OCI-LY7 (cell line): ENCODE measurements at regions not wholly inside any gene's neighbourhood (a gene's known extent, or its start where the extent isn't known, plus 50 kb on each side); places are given as distances from the start of the nearest gene placed in this dataset.

ENCODE experiments used
- EZH2phosphoT487 ChIP-seq: fragments of 200-600 bp; sonication (generic); IDR thresholded peaks from 2 replicates; pipeline ENCODE4 v1.6.1; 2018; ENCODE audit warnings: low read depth, borderline replicate concordance, mild to moderate bottlenecking, mixed run types, antibody characterized with exemption, low read length, moderate library complexity, mixed read lengths
- TF ChIP-seq, protein P1 (sequence below): fragments of 200-600 bp; sonication (generic); conservative IDR thresholded peaks from 2 replicates; pipeline ENCODE4 v1.5.1; 2014; ENCODE audit warnings: mild to moderate bottlenecking, antibody characterized with exemption, low read length, moderate library complexity, mixed read lengths

GRCh38 chr3:72036899-72037298, 252.0 kb upstream of the PROK2 start:
- TF ChIP-seq, protein P1, sequence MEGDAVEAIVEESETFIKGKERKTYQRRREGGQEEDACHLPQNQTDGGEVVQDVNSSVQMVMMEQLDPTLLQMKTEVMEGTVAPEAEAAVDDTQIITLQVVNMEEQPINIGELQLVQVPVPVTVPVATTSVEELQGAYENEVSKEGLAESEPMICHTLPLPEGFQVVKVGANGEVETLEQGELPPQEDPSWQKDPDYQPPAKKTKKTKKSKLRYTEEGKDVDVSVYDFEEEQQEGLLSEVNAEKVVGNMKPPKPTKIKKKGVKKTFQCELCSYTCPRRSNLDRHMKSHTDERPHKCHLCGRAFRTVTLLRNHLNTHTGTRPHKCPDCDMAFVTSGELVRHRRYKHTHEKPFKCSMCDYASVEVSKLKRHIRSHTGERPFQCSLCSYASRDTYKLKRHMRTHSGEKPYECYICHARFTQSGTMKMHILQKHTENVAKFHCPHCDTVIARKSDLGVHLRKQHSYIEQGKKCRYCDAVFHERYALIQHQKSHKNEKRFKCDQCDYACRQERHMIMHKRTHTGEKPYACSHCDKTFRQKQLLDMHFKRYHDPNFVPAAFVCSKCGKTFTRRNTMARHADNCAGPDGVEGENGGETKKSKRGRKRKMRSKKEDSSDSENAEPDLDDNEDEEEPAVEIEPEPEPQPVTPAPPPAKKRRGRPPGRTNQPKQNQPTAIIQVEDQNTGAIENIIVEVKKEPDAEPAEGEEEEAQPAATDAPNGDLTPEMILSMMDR: no peak
- no peak for TF ChIP-seq EZH2phosphoT487
